ENCODE measurements at regions not wholly inside any gene's neighbourhood (a gene's known extent, or its start where the extent isn't known, plus 50 kb on each side); places are given as distances from the start of the nearest gene placed in this dataset.
"Not testable (repeated sequence)": the region's sequence is repeated elsewhere in the genome, so short reads cannot be mapped to it uniquely, and the experiment has no call there.

GRCh38 chr5:118468085-118468484, 520.3 kb downstream of the DTWD2 start:
- no peak for DNase-seq (ENCODE audit: low read depth)

GRCh38 chr5:118467103-118467502, 521.2 kb downstream of the DTWD2 start:
- DNase-seq (ENCODE audit: low read depth) = no peak

- DNase-seq (ENCODE audit: low read depth) = no peak
These were observed 521.9 kb downstream of the DTWD2 start for GRCh38 chr5:118466418-118466817.

GRCh38 chr5:118462276-118462675, 526.1 kb downstream of the DTWD2 start:
- not testable (repeated sequence) for DNase-seq (ENCODE audit: low read depth)

GRCh38 chr5:118461436-118461835, 526.9 kb downstream of the DTWD2 start:
- DNase-seq (ENCODE audit: low read depth) = no peak

GRCh38 chr5:118459490-118459889, 528.9 kb downstream of the DTWD2 start:
- DNase-seq (ENCODE audit: low read depth) = no peak

- no peak for DNase-seq (ENCODE audit: low read depth)
These were observed 532.3 kb downstream of the DTWD2 start for GRCh38 chr5:118456085-118456484.

- DNase-seq (ENCODE audit: low read depth) = no peak
These were observed 536.6 kb downstream of the DTWD2 start for GRCh38 chr5:118451697-118452247.

GRCh38 chr5:118450554-118451332, 537.6 kb downstream of the DTWD2 start:
- DNase-seq (ENCODE audit: low read depth) = no peak

- DNase-seq (ENCODE audit: low read depth) = no peak
These were observed 541.0 kb downstream of the DTWD2 start for GRCh38 chr5:118447350-118447749.

- DNase-seq (ENCODE audit: low read depth) = no peak
These were observed 546.4 kb downstream of the DTWD2 start for GRCh38 chr5:118441956-118442355.

- no peak for DNase-seq (ENCODE audit: low read depth)
These were observed 547.3 kb downstream of the DTWD2 start for GRCh38 chr5:118441034-118441433.

GRCh38 chr5:118440496-118440895, 547.9 kb downstream of the DTWD2 start:
- DNase-seq (ENCODE audit: low read depth) = no peak

GRCh38 chr5:118439831-118440230, 548.5 kb downstream of the DTWD2 start:
- no peak for DNase-seq (ENCODE audit: low read depth)

GRCh38 chr5:118435131-118435530, 553.2 kb downstream of the DTWD2 start:
- no peak for DNase-seq (ENCODE audit: low read depth)

GRCh38 chr5:118434522-118434921, 553.8 kb downstream of the DTWD2 start:
- DNase-seq (ENCODE audit: low read depth) = no peak

GRCh38 chr5:118430076-118430475, 558.3 kb downstream of the DTWD2 start:
- DNase-seq (ENCODE audit: low read depth) = no peak

GRCh38 chr5:118407958-118408357, 580.4 kb downstream of the DTWD2 start:
- DNase-seq (ENCODE audit: low read depth) = no peak

GRCh38 chr5:118405650-118406061, 582.7 kb downstream of the DTWD2 start:
- DNase-seq (ENCODE audit: low read depth) = no peak

GRCh38 chr5:118397236-118397635, 591.1 kb downstream of the DTWD2 start:
- no peak for DNase-seq (ENCODE audit: low read depth)

GRCh38 chr5:118392491-118392890, 595.9 kb downstream of the DTWD2 start:
- no peak for DNase-seq (ENCODE audit: low read depth)

GRCh38 chr5:118382931-118383330, 605.4 kb downstream of the DTWD2 start:
- not testable (repeated sequence) for DNase-seq (ENCODE audit: low read depth)

- DNase-seq (ENCODE audit: low read depth) = no peak
These were observed 608.9 kb downstream of the DTWD2 start for GRCh38 chr5:118379470-118379869.

GRCh38 chr5:118378959-118379358, 609.4 kb downstream of the DTWD2 start:
- no peak for DNase-seq (ENCODE audit: low read depth)

All from CMK (cell line).